Right lung (tissue), 2 donors: ENCODE measurements at regions not wholly inside any gene's neighbourhood (a gene's known extent, or its start where the extent isn't known, plus 50 kb on each side); places are given as distances from the start of the nearest gene placed in this dataset.

Source experiments
- DNase-seq, 2 donors: peaks; one replicate each; pipeline ENCODE4 v3.0.0-alpha.2; 2013

DNA sequence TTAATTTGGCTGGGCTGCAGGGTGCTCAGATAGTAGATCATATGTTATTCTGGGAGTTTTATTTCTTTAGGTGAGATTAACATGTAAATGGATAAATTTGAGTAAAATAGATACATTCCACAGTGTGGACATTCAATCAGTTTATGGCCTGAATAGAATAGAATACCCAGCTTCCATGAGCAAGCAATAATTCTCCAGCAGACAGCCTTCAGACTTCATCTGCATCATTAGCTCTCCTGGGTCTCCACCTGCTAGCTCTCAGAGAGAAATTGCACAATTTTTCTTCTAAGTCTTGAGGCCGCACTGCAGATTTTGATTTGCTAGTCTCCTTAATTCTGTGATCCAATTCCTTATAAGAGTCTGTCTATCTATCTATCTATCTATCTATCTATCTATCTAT is 420.3 kb upstream of the BOD1L1 start:
- no peak for DNase-seq

DNA sequence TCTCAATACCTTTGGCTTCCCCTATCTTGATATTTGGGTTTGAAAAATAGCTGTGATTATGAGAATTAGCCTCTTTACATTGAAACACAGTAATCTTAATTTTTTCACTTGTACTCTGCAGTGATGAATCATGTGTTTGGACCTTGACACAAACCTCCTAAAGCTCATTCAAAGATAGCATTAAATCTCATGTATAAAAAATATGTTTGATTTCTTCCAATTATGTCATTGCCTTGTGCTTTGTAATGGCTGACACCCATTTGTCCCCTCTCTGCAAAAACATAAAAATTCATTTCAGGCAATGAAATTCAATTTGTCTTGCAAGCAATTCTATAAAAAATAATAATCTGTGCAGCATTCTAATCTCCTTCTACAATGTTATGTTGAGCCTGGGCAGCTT is 422.4 kb upstream of the BOD1L1 start:
- DNase-seq = no peak

DNA sequence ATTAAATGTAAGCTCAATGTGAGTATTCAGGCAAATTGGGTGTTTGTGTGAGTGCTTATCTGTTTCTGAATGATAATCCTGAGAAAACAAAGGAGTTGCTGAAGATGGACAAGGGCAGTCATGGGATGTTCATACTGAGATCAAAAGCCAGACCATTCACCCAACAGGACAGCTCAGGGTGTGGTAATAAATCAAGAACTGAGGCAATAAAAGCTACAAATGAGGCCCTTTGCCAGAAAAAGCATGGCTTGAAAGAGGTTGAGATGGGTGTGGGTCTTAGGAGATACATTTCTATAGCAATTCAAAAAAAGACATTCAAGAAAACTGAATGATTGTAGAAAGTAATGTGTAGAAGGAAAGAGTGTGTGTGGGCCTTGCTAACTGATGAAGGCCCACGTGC is 425.8 kb upstream of the BOD1L1 start:
- DNase-seq = no peak

DNA sequence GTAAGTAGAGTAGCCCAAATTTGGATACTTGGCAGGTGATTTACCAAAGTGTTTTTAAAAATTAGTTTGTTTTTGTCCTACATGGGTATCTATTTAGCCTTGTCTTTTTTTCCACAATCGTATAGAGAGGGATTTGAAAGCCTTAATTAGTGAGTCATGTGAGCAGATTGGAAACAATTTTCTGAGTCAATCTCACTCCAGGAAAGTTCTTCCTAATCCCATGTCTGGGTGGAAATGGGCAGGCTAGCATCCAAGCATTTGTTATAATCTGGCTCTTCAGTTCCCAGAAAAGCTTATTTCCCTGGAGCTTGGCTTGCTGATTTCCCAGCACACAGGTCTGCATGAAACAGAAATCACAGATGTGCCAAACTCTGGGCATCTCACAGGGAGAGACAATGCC is 426.9 kb upstream of the BOD1L1 start:
- no peak for DNase-seq

DNA sequence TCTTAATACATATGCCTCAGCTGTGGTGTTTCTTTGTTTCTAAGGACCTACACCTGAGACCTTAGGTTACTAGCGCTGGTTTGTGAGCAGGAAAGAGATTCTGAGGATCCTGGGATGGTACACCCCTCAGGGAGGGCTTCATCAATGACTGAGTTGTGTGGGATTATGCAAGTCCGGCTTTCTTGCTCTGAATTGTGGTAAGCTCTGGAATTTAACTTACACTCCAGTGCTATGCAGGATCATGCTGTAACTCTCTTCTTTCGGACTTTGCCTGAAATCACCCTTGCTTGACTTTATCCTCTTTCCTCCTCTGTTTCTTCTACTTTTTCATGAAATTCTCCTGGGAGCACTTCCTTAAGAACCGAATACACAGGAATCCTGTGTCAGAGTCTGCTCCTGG is 431.5 kb upstream of the BOD1L1 start:
- DNase-seq = no peak

DNA sequence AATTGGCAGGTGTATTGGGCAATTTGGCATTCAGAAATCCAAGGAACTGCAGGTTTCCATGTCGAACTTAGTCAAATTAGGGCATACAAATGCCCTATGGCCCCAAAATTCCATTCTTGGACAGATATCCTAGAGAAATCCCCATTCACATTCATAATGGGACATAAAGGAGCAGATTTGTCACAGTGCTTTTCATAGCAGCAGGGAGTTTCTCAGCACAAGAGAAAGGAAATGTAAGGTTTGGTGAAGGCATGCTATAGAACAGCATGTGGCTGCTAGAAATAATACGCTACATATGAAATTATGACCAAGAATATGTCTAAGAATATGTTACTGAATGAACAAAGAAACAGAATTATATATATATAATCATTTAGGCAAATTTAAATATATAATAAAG is 437.5 kb upstream of the BOD1L1 start:
- DNase-seq = no peak

DNA sequence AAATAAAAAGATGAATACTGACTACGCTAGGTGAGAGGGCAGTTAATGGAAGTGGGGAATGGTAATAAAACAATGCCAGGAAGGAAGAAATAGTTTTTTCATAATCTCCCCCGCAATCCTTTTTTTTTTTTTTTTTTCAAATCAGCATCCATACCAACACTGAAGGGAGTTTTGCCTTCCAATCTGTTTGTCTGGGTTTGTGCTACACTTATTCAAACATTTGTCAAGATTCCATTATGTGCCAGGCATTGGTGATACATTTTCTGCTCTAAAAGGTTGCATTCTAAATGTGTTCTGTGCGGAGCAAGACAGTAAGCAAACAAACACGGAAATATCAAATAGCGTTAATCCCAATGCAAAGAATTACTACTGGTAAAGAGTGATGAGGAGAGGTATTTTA is 437.9 kb upstream of the BOD1L1 start:
- DNase-seq = no peak

DNA sequence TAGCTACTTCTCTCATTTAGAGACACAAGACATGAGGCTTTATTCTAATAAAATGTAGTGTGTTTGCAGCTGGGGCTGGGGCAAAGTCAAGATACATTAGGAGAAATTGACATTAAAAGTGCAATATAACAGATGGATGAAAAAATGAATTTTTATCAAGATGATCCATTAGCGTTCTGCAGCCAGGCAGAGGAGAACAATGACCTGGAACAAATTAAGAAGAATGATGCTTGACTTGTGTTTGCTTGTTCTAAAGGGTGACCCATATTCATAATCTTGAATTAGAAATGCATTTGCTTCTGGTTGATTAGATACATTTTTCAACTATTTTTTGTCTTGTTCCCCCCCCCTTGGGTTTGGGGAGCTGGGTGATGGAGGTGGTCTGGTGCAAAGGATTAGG is 439.5 kb upstream of the BOD1L1 start:
- no peak for DNase-seq

DNA sequence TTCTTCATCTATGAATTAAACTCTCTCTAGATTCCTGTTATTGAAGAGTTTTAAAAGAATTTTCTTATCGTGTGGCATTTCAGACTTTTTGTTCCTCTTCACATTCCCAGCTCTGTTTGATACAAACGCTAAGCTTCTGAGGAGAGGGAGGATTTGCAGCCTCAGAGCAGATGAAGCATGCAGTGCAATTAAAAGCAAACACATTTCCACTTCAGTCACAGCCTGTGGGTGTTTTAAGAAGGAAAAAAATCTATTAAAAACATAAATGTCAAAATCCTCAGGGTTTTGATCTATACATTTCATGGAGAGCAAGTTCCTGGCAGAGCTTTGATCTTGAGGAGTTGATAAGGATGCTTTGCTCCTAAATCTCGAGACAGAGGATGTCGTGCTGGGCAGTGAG is 442.4 kb upstream of the BOD1L1 start:
- no peak for DNase-seq

DNA sequence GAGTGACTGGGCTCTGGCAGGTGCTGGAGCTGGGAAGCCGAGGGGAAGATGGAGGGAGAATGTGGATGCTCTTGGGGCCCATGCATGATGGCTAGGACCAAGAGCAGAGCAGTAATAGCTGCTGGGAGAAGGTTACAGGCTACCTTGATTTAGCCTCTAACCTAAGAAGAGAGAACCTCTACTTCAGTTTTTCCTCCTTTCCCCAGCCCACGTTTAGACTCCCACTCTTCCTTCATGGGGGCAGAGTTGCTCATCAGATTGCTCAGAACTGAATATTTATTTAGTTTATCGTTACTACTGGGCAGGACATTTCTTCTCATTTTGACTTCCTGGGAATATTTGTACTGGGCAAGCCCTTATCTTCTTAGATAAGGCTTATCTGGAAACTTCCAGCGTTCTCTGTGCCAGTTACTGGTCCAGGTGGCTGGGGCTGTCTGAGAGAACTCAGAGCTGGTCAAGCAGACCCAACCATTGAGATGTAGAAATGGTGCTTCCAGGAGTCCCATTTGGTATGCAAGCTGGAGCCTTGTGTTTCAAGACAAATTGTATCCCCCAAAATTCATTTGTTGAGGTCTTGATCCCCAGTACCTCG is 442.9 kb upstream of the BOD1L1 start:
- DNase-seq = no peak

DNA sequence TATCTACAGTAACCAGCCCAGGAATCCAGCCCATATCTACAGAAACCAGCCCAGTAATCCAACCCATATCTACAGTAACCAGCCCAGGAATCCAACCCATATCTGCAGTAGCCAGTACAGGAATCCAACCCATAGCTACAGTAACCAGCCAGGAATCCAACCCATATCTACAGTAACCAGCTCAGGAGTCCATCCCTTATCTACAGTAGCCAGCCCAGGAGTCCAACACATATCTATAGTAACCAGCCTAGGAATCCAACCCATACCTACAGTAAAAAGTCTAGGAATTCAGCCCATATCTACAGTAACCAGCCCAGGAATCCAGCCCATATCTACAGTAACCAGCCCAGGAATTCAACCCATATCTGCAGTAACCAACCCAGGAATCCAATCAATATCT is 445.0 kb upstream of the BOD1L1 start:
- no peak for DNase-seq

DNA sequence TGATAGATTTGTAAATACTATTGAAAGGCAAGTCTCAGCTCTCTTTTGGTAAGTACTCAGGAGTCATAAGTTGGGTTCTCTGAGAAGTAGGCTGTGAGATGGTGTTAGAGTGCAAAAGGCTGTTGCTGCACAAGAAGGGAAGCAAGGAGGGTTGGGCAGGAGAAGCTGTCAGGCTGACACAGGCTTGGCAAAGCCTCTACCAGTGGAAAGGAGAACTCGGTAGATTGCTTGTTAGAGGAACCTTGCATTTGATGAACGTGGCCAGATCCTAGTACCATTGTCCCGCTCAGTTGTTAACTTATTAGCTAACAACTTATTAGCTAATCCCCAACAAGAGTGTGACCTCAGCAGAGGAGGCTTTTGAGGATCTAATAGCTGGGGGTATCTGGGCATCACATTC is 449.3 kb upstream of the BOD1L1 start:
- DNase-seq = no peak

DNA sequence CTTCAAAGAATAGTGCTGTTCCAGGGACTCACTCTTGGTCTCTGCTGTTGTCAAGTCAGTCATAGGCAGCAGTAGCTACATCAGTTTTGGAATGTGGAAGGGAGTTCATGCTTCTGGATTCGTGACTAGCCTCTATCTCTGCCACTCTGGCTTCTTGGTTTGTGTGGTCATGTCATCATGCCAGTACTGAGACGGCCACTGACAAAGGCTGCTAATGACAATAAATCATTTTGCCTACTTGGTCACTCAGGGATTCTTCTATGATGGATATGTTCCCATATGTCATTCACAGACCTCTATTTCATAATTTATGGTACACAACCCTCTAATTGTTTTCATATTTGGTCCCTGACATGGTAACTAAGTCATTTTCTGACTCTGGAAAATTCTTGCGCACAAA is 450.8 kb upstream of the BOD1L1 start:
- DNase-seq = no peak

DNA sequence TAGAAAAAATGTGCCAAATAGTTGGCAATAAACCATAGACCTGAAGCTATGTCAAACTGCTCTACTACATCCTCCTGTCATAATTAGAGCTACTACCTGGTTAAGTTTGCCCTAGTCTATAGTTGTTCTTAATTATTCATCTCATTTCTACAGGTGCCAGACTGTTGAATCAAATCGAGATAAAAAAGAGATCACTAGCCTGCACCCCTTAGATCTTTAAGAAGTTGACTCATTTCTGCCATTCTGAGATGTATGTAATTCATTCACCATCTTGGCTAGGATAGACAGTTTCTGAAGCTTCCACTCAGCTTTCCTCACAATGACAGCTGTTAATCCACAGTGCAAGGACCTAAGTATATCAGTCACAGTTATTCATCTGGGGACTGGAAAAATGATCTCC is 452.1 kb upstream of the BOD1L1 start:
- DNase-seq = no peak

DNA sequence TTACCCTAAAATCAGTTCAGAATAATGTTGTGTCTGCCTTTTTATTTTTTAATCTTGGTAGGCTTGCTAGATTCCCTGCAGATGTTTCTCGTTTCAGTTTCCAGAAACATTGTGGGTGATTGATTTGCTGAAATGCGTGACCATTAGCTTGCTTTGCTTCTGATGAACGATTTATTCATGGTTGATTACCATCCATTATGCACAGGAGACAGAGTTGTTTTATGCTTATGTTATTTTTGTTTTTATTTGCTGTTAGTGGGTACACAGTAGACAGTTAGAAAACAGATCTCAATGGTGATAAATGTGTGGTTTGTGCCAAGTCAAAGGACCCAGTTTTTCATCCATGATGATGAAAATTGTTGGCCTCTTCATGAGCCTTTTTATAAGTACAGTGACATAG is 455.6 kb upstream of the BOD1L1 start:
- no peak for DNase-seq

DNA sequence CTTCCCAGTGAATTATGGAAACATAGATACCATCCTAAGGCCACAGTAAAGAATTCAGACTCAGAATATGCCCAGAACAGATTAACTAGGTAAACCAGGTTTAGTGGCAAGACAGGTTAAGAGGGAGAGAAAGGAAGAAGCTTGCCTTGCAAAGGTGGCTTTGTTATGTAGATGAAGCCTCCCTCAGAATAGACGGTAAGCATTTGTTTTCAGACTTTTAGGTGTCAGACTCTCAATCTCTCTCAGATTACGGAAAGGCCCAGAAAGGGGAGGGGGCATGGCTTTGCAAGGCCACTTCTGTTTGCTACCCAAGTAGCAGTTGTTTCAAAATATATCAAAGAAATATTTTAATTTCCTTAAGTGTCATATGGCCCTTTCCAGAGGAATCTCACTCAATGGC is 457.1 kb upstream of the BOD1L1 start:
- no peak for DNase-seq

DNA sequence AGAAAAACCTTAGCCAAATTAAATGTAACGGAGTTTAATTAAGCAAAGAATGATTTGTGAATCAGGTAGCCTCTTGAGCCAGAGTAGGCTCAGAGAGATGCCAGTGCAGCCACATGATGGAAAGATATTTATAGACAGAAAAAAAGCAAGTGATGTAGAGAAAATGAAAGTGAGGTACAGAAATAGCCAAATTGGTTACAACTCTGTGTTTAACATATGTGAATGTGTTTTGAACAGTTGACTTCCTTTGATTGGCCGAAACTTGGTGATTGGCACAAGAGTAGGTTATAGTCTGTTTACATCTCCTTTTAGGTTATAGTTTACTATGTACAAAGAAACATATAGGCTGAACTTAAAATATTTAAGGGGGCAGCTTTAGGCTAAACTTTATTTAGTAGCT is 459.9 kb upstream of the BOD1L1 start:
- DNase-seq = no peak

DNA sequence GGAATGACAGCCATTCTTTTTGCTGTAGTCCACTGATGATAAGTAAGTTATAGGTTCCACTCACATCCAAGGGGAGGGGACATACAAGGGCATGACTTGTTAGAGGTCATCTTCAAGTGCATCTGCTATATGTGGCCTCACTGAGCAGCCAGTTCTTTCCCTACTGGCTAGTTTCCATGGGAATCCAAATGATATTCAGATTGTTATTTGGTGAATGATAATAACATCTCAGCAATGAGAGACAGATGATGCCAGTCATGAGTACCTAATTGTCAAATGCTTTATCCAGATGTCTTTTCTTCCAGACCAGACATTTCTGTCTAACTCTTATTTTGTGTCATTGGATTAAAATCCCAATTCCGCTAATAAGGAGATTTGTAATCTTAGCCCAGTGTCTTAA is 460.4 kb upstream of the BOD1L1 start:
- peak; percentile 42 to 65 for DNase-seq

DNA sequence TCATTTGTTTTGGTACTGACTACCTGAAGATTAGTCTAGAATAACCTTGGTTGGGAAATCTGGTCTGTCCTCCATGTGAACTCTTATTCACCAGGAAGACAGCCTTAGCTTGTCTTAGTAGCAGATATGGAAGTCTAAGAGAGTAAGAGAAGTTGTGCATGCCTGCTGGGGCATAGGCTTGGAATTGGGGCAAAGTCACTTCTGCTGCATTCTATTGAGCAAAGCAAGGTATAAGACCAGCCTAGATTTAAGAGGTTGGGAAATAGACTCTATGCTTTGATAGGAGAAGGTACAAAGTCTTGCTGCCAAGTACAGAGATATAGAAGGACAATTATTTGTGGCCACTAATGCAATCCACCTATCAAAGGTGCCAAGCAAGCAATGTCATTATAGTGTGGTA is 464.0 kb upstream of the BOD1L1 start:
- no peak for DNase-seq

DNA sequence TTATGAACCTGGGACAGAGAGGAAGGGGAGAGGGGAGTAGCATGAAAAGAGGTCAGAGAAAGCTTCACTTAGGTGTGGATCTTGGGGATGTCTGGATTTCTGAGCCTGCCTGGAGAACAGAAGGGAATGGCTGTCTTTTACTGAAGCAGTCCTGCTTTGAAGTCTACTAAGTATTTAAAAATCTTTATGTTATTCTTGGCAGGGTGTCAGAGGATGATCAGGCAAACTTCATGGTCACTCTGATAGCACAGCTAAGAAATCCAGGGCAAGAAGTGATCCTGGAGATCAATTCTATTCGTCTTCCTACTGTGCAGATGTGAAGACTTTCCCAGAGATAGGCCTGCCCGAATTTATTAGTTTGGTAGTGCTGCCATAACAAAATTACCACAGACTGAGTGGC is 464.4 kb upstream of the BOD1L1 start:
- no peak for DNase-seq

DNA sequence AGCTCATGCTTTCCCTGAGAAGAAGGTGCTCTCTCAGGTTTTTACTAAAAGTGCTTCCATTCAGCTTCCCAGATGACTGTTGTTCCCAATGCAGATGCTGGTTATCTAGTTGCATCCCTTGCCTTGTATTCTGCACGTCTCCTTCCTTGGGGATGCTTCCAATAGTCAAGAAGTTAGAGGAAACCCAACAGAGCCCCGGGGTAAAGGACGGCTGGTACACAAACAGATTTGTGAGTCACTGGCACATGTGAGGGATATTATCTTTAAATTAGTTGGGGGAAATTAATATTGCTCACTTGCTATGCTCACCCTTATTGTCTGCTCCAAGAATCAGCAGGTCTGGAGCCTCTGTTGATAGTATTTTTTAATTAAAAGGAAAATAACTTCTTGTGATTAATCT is 465.2 kb upstream of the BOD1L1 start:
- DNase-seq = no peak

DNA sequence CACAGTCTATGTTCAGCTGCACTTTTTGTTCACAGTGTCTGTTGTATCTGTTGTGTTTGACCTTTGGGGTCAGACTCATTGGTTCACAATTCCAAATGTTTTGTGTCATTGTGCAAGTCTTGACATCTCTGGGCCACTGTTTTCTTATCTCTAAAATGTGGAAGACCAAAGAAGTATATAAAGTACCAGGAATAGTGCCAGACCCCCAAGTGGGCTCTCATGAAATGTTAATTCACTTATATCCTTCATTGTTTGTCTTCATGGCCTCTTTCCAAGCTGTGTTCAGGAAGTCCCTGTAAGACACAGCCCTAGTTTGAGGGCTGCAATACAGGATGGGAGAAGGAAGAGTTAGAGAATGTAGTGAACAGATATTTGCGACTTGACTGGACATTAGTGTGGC is 468.3 kb upstream of the BOD1L1 start:
- peak; percentile 37 to 43 for DNase-seq

DNA sequence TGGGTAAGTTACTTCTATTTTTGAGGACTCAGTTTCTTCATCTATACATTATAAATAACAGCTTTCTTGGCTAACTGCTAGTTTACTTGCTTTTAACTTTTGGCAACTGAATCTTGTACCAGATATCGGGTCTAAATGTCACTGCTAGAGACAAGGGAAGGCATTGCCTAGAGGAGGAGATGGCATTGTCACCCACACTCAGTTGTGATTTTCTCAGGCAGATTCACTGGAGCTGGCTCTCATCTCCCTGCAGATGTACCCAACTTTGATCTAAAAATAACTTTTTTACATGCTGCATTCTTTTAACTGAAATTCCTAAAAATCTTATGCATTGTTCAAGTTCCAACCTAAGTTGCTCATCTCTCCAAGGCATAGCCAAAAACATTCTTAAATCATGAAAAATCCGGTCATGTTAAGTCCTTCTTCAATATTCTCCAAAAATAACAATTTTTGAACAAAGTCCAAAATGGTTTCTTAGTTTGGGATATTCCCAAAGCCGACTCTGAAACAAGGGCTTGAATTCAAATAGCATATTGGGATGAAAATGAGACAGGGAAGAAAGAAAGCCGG is 469.0 kb upstream of the BOD1L1 start:
- DNase-seq = no peak

DNA sequence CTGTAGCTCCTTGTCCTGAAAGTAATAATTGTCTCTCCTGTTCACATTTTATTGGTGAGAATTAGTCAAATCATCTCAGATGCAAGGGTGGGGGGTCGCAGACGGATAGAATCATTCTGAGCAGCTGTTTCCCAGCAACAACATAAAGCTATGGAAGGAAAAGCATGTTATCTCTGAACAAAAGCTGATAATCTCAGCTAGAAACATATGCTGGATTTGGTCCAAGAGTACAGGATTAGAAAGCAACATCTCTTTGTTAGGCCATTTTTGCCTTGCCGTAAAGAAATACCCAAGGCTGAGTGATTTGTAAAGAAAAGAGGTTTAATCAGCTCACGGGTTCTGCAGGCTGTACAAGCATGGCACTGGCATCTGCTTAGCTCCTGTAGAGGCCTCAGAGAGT is 472.8 kb upstream of the BOD1L1 start:
- DNase-seq = no peak

DNA sequence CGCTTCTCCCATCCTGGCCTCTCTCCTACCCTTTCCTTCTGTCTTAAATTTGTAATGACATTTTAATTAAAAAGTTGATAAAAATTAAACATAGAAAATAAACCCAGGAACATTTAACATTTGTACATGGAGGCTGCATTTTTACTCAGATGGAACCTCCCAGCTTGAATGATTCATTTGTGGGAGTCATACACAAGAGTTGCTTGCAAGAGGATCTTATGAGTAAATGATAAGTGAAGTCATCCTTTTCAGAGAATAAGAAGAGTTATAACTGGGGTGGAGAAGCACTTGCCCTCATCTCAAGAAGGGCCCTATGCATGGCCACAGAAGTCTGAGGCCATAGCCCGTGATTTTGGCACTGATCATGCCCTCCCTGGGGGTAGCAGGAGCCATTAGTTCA is 482.9 kb upstream of the BOD1L1 start:
- DNase-seq = no peak
